SK-N-MC (cell line): ENCODE measurements at regions not wholly inside any gene's neighbourhood (a gene's known extent, or its start where the extent isn't known, plus 50 kb on each side); places are given as distances from the start of the nearest gene placed in this dataset.

Source experiments
- EZH2 ChIP-seq: fragments of 200-600 bp; sonication (generic); IDR thresholded peaks from one replicate; pipeline ENCODE4 v1.6.1; 2017; ENCODE audit warnings: antibody characterized with exemption
- FOXP2 ChIP-seq: optimal IDR thresholded peaks from 2 replicates; pipeline ENCODE3; 2011; ENCODE audit warnings: mild to moderate bottlenecking, moderate library complexity; ENCODE audit not compliant: insufficient read depth; ENCODE audit errors: extremely low read length, control extremely low read depth

DNA sequence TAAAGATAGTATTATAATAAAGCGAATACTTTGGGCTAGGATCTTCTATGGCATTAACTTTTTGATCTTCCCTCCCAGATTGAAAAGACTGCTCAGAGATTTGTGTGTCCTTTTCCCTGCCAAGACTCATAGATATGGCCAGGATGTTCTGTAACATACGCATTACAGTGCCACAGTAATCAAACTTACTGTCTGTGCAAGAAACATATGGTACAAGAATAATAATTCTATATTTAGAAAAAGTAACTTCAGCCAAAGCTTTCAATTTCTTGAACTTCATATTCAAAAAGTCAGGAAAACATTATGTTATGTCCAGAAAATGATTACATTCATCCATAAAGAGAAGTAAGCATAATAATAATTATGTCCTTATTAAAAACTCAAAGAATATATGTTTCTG, 100.9 kb upstream of the GUCY1A1 start:
- TF ChIP-seq FOXP2 (no peak), EZH2 (no peak)
